ENCODE measurements at regions not wholly inside any gene's neighbourhood (a gene's known extent, or its start where the extent isn't known, plus 50 kb on each side); places are given as distances from the start of the nearest gene placed in this dataset.

DNA sequence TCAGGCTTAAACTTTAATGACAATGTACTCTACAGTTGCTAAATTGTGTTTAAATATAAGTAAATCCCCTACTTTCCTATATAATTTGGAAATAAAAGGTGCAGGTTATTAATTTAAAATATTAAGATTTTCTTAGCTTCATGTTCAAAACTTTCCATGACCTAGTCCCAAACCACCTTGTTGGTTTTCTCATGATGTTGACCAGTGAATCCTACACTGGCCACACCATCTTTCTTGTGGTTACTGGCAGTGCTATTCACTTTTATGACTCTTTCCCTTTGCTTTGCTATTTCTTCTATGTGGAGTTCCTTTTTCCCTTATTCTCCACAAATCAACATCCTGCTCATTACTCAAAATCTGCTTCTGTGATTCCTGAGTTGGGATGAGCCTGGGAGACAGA, 138.6 kb upstream of the NDUFV2 start:
- no peak for DNase-seq
- no peak overlapping the region for H3K27ac Mint-ChIP-seq

DNA sequence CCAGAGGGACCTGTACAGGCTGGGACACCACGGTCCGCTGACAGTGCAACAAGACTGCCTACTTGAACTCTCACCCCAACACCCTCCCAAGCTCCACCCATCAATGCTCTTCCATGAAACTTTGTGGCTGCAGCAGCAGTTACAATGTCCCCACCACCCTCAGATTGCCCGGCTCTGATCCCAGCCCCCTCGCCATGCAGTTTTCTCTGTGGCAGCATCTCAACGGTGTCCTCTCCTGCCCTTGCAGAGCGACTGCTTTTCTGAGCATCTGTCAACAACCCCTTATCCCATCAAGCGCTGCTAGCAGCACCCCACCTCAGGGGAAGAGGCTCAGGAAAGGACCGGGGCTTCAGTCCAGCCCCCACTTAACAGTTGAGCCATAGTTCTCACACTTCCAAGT, 137.1 kb upstream of the NDUFV2 start:
- no peaks in the 10 kb centered on the region for H3K4me1 ChIP-seq (ENCODE audit: control insufficient read depth, insufficient read depth, low read length)
- no peak for DNase-seq
- no peak overlapping the region for H3K9ac ChIP-seq (ENCODE audit: extremely low read depth, low read length, poor library complexity, severe bottlenecking)
- Mint-ChIP-seq H3K27me3 (ENCODE audit: insufficient read depth) (peaks cover 2% of the 10 kb centered on the region), H3K36me3 (ENCODE audit: low read depth) (no peaks in the 10 kb centered on the region), H3K4me1 (peaks cover 5% of the 10 kb centered on the region), H3K27ac (no peak overlapping the region), H3K9me3 (no peaks in the 10 kb centered on the region), H3K4me3 (no peak overlapping the region)
- TF ChIP-seq CTCF (conservative IDR thresholded peaks at IDR 0.05), result no peak
- no peaks in the 10 kb centered on the region for H3K36me3 ChIP-seq (ENCODE audit: control insufficient read depth, insufficient read depth, low read length)
- no peaks in the 10 kb centered on the region for H3K9me3 ChIP-seq (ENCODE audit: control insufficient read depth, low read length)
- 83 to 90% methylated on average over 5 to 8 of the region's 8 CpGs for WGBS, 2 experiments (ENCODE audit: insufficient coverage in 1 of 2, insufficient read length in 1 of 2)
- no peak overlapping the region for H3K4me3 ChIP-seq (ENCODE audit: low read length)
- H3K27ac ChIP-seq (ENCODE audit: low read depth, low read length), result no peak overlapping the region
- no peaks in the 10 kb centered on the region for H3K27me3 ChIP-seq (ENCODE audit: control insufficient read depth, insufficient read depth, low read length, poor library complexity, severe bottlenecking)

More for the DNA sequence above, 138.6 kb upstream of the NDUFV2 start:
- Mint-ChIP-seq H3K27me3 (ENCODE audit: insufficient read depth) (peaks cover 2% of the 10 kb centered on the region), H3K4me1 (peaks cover 15% of the 10 kb centered on the region), H3K36me3 (ENCODE audit: low read depth) (no peaks in the 10 kb centered on the region), H3K4me3 (no peak overlapping the region), H3K9me3 (no peaks in the 10 kb centered on the region)
- H3K9me3 ChIP-seq (ENCODE audit: control insufficient read depth, low read length), result no peaks in the 10 kb centered on the region
- no peak for TF ChIP-seq CTCF (conservative IDR thresholded peaks at IDR 0.05)
- H3K4me1 ChIP-seq (ENCODE audit: control insufficient read depth, insufficient read depth, low read length), result peaks cover 4% of the 10 kb centered on the region
- no peaks in the 10 kb centered on the region for H3K36me3 ChIP-seq (ENCODE audit: control insufficient read depth, insufficient read depth, low read length)
- H3K27ac ChIP-seq (ENCODE audit: low read depth, low read length), result no peak overlapping the region
- H3K27me3 ChIP-seq (ENCODE audit: control insufficient read depth, insufficient read depth, low read length, poor library complexity, severe bottlenecking), result no peaks in the 10 kb centered on the region
- H3K9ac ChIP-seq (ENCODE audit: extremely low read depth, low read length, poor library complexity, severe bottlenecking), result no peak overlapping the region
- H3K4me3 ChIP-seq (ENCODE audit: low read length), result no peak overlapping the region

GRCh38 chr18:8966821-8967220, 135.7 kb upstream of the NDUFV2 start:
- H3K4me1 Mint-ChIP-seq, result no peaks in the 10 kb centered on the region
- 82 to 95% methylated on average over 2 to 3 of the region's 3 CpGs for WGBS, 2 experiments (ENCODE audit: insufficient coverage in 1 of 2, insufficient read length in 1 of 2)
- no peaks in the 10 kb centered on the region for H3K36me3 ChIP-seq (ENCODE audit: control insufficient read depth, insufficient read depth, low read length)
- no peak overlapping the region for H3K4me3 ChIP-seq (ENCODE audit: low read length)
- no peak overlapping the region for H3K27ac Mint-ChIP-seq
- H3K9me3 Mint-ChIP-seq, result no peaks in the 10 kb centered on the region
- H3K9me3 ChIP-seq (ENCODE audit: control insufficient read depth, low read length), result no peaks in the 10 kb centered on the region
- H3K36me3 Mint-ChIP-seq (ENCODE audit: low read depth), result no peaks in the 10 kb centered on the region
- no peaks in the 10 kb centered on the region for H3K27me3 ChIP-seq (ENCODE audit: control insufficient read depth, insufficient read depth, low read length, poor library complexity, severe bottlenecking)
- H3K4me3 Mint-ChIP-seq, result no peak overlapping the region
- no peak for DNase-seq
- no peak for TF ChIP-seq CTCF (conservative IDR thresholded peaks at IDR 0.05)
- peaks cover 2% of the 10 kb centered on the region for H3K27me3 Mint-ChIP-seq (ENCODE audit: insufficient read depth)
- no peak overlapping the region for H3K9ac ChIP-seq (ENCODE audit: extremely low read depth, low read length, poor library complexity, severe bottlenecking)
- H3K27ac ChIP-seq (ENCODE audit: low read depth, low read length), result no peak overlapping the region
- H3K4me1 ChIP-seq (ENCODE audit: control insufficient read depth, insufficient read depth, low read length), result no peaks in the 10 kb centered on the region

All from endodermal cell (in vitro differentiated cells).